Fibroblast of the conjunctiva (primary cell): ENCODE measurements at regions not wholly inside any gene's neighbourhood (a gene's known extent, or its start where the extent isn't known, plus 50 kb on each side); places are given as distances from the start of the nearest gene placed in this dataset.
"Not testable (repeated sequence)": the region's sequence is repeated elsewhere in the genome, so short reads cannot be mapped to it uniquely, and the experiment has no call there.

Source experiments
- DNase-seq: peaks from one replicate; pipeline ENCODE4 v3.0.0-alpha.2; 2010; ENCODE audit warnings: low read depth

DNA sequence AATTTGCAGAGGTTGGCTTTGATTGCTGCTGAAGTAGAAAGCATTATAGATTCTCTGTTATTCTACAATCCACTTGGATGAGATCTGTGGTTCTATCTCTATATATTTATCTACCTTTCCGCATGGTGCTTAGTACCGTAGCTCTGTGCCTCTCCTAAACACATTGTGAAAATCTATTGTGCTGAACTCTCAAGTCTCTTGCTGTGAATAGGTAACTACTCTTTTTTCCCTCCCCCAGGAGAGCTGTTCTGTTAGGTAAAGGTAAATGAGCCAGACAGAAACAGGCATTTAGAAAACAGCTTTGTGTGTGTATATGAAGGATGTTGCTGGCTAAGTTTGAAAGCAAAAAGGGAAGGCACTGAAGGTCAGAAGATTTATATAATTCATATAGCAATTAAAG, 112.6 kb downstream of the BRMS1L start:
- DNase-seq = no peak

DNA sequence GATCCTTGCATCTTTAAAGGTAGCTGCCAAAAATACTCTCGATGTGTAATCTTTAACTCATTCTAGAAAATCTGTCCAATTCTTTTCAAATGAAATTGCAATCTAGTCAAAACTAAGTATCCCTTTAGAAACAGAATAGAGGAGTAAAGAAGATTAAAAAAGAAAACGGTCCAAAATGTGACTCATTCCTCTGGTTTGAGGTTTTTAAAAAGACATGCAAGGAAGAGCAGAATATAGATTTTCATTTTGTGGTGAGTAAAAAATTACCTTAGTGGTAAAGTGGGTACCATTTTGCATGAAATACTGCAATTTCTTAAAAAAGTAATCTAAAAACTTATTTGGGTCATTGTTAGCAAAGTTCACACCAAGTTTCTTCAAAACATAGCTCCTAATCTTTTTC, 108.4 kb downstream of the BRMS1L start:
- DNase-seq = no peak

GRCh38 chr14:35932659-35933159, 106.6 kb downstream of the BRMS1L start:
- DNase-seq = no peak

- DNase-seq = no peak
Measured at GRCh38 chr14:35932136-35932535, 106.0 kb downstream of the BRMS1L start.

- DNase-seq = no peak
Measured at GRCh38 chr14:35931346-35931745, 105.2 kb downstream of the BRMS1L start.

- DNase-seq = no peak
Measured at GRCh38 chr14:35929186-35929585, 103.0 kb downstream of the BRMS1L start.

DNA sequence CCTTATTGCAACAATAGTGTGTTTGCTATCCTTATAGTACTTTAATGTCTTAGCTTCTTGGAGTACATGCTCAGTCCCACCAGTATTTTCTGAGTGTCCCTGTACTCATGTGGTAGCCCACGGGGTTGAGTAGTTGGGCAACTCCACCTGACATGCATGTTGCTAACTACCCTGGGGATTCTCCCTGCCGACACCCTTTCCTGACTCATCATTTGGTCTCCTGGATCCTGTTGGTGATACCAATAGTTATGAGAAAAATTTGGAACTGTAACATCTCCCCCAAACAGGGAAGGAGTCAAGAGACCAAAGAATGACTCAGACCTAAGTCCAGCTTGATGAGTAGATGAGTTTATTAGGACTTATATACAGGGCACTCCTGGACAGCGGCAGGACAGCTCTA, 101.6 kb downstream of the BRMS1L start:
- no peak for DNase-seq

- DNase-seq = no peak
Measured at GRCh38 chr14:35925319-35925718, 99.2 kb downstream of the BRMS1L start.

- not testable (repeated sequence) for DNase-seq
Measured at GRCh38 chr14:35922590-35922989, 96.5 kb downstream of the BRMS1L start.

DNA sequence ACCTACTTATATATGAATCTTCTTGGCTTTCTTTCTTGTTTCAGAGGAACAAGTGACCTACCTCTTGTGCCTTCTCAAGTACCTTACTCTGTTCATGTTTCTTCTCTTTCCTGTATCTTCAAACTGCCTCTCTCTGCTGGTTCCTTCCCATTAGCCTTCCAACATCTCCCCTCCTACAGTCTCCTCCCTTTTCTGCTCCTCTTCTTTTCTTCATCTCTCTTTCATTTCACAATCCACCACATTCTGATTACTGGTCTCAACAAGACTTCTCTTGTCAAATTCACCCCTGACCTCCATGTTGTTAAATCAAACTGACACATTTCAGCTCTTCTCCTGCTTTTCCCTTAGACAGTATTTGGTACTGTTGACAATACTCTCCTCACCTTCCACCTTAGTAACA, 95.6 kb downstream of the BRMS1L start:
- DNase-seq = no peak
